ENCODE measurements at regions not wholly inside any gene's neighbourhood (a gene's known extent, or its start where the extent isn't known, plus 50 kb on each side); places are given as distances from the start of the nearest gene placed in this dataset.

- TF ChIP-seq CTCF (conservative IDR thresholded peaks at IDR 0.05; ENCODE audit: low read depth, low read length) (no peak), EZH2 (IDR thresholded peaks at IDR 0.05; ENCODE audit: borderline replicate concordance, low read depth, low read length, poor library complexity, severe bottlenecking) (no peak)
Observed at GRCh38 chr4:33063241-33063640, 2343.1 kb downstream of the PCDH7 start.
